NCI-H446 treated with DMSO at 0.1 percent for 48 hours (cell line): ENCODE measurements at regions not wholly inside any gene's neighbourhood (a gene's known extent, or its start where the extent isn't known, plus 50 kb on each side); places are given as distances from the start of the nearest gene placed in this dataset.

Source experiments
- DNase-seq: peaks from one replicate; lab custom pipeline; 2025; lab: John Stamatoyannopoulos, UW

GRCh38 chr20:63128367-63128766, 87.6 kb downstream of the YTHDF1 start:
- DNase-seq, result no peak

DNA sequence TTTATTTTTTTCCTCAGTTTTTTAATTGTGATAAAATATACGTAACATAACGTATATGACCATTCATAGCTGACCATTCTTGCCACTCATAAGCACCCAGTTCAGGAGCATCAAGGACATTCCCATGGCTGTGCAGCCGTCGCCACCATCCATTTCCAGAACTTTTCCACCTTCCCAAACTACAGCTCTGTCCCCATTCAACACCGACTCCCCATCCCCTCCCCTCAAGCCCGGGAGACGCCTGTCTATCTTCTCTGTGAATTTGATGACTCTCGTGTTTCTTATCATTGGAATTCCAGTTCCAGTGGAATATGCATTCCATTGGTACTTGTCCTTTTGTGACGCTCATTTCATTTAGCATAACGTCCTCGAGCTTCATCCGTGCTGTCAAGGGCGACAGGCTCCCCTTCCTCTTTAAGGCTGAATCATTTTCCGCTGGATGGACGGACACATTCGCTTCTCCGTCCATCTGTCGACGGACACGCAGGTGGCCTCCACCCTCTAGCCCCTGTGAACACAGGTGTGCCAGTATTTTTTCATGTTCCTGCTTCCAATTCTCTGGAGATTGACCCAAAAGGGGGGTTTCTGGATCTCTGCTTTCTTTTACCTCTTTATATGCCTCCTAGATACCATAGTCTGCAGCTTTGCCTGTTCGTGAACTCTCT, 88.1 kb downstream of the YTHDF1 start:
- no peak for DNase-seq

- DNase-seq, result no peak
These were observed 88.8 kb downstream of the YTHDF1 start for GRCh38 chr20:63126876-63127699.

GRCh38 chr20:63125838-63126601, 89.9 kb downstream of the YTHDF1 start:
- DNase-seq, result no peak

DNA sequence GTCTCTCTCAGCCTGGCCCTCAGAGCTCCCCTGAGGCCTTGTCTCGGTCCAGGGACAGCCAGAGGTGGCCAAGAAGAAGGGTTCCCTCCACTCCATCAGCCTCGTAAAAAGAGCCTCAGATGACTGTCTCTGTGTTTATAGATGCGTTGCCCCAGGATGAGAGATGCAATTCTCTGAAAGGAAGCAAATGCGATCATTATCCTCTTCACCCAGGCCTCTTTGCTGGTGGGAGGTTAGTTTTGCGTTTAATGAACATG, 90.4 kb downstream of the YTHDF1 start:
- DNase-seq, result no peak

GRCh38 chr20:63124782-63125580, 91.0 kb downstream of the YTHDF1 start:
- DNase-seq, result no peak

DNA sequence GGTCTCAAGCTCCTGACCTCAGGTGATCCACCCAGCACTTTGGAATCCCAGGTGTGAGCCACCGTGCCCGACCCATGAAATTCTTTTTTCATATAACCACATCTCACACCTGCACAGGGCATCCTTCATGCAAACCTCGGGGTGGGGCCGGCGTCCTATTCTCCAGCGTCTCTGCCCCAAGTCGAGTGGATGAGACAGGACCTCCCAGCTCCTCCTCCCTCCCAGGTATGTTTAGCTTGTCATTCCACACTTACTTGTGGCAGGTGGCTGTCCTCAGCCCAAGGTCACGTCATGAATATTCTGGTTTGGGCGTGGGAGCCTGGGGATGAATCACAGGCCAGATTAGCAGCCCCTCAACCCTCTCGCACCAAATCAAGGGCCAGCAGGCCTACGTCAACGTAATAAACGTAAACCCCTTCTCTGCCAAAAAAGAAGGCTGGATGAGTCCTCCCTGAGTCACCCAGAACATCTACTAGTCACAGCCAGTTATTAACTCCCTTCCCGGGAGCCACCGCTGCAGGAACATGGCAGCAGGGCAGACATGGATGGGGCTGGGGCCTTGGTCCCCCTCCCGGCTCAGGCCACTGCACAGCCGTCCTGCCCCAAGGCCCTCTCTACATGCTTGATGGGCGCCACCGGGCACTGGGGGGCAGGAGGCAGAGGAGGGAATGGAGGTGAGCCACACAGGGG, 91.7 kb downstream of the YTHDF1 start:
- no peak for DNase-seq

DNA sequence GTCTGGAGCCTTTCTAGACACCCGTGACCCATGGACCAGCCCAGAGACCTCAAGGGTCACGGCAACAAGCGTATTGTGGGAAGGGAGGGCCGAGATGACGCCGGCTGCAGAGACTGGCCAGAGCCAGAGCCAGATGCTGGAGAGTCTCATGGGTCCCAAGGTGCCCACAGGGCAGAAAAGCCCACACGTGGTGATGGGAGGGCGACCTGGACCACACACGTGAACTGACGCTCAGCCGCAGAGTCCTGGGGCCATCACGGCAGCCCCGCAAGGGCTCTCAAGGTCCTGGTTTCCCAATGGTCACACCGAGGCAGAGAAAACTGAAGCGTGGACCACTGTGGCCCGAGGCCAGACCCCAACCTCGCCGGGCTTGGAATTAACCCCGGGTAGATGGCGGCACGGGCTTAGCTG, 92.6 kb downstream of the YTHDF1 start:
- no peak for DNase-seq

DNA sequence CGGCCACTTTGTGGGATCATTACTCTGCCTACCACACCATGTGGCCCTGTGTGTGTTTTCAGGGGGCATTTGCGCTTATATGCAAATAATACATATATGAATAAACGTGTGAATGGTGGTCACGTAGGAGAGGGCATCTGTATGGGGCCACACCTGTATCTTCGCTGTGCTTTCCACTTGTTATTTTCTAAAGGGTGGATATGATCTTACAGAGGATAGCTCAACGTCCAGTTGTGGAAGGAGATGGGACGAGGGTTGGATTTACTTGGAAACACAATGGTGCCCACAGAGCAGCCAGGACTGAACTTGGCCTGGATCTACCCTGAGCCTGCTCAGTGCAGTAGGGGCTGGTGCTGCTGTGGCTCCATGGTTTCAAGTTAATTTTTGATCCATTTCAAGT, 93.3 kb downstream of the YTHDF1 start:
- no peak for DNase-seq

- DNase-seq, result no peak
These were observed 94.1 kb downstream of the YTHDF1 start for GRCh38 chr20:63121749-63122405.

DNA sequence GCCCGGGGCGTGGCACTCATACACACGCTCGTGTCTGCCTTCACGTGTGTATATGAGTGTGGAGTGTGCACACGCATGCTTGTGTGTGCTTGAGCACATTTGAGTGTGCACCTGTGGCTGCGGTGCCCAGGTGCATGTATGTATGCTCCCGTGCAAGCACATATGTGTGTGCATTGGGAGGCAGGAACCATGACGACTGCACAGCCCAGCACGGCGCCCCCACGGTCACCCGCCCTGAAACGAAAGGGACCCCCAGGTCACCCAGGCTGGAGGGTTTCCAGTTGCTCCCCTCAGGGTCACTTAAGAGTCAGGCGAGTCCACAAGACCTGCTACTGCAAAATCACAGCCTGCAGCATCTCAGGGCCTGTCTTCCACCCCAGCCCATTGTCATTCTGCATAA, 94.7 kb downstream of the YTHDF1 start:
- DNase-seq, result no peak

- no peak for DNase-seq
These were observed 95.2 kb downstream of the YTHDF1 start for GRCh38 chr20:63120808-63121090.

GRCh38 chr20:63119963-63120807, 95.7 kb downstream of the YTHDF1 start:
- no peak for DNase-seq

DNA sequence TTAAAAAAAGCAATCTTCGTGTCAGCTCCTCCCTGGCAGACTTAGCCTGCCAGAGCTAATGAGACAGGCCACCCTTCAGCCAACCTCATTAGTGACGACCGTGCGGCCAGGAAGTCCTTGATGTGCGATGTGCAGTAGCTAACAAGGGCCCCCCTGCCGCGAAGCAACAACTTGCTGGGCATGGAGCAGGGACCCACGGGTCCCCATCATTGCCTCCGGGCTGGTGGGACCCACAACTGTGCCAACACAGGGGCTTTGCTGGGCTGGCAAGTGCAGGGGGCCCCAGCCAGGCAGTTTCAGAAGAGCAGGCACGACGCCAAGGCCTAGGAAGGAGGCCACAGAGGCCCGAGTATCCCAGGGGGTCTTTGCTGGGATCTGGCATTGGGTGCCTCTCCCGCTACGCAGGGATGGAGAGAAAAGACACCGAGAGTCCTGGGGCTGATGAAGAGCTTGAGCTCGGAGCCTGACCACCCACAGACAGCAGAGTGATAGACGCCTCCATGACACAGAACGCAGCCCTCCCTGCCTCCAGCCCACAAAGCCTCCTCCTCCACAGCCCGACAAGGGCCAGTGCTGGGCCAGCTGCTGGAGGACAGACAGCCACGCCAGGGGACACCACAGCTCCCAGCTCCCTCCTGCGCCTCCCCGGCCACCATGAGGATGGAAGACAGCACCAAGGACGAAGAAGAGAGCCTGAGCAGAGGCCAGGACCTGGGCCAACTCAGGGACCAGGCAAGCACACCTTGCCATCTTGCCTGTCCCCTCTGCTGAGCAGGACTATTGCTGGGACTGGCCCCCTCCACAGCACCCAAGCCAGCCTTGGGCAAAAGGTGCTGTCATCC, 96.6 kb downstream of the YTHDF1 start:
- no peak for DNase-seq

DNA sequence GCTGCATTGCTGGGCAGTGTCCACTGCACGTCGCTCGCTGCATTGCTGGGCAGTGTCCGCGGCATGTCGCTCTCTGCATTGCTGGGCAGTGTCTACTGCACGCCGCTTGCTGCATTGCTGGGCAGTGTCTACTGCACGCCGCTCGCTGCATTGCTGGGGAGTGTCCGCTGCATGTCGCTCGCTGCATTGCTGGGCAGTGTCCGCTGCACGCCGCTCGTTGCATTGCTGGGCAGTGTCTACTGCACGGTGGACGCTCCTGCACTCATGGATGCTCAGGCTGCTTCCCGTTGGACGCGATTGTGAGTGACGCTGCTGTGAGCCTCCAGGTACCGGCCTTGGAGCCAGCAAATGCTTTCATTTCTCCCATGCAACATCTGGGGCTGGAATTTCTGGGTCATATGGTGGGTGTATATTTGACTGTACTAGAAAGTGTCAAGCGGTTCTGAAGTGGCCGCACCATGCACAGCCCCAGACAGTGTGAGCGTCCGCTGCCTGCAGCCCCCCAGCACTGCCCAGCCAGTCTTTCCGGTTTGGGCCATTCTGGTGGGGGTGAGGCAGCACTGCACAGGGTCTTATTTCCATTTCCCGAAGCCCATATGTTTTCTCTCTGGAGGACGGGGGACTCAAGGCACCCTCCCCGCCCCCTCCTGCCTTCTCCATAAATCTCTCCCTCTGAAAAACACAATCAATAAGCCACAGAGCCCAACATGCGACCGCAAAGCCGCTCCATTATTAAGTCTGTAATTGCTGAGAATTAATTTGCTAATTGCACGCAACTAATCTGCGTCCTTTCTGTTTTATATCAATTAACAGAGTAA, 97.4 kb downstream of the YTHDF1 start:
- DNase-seq, result no peak

DNA sequence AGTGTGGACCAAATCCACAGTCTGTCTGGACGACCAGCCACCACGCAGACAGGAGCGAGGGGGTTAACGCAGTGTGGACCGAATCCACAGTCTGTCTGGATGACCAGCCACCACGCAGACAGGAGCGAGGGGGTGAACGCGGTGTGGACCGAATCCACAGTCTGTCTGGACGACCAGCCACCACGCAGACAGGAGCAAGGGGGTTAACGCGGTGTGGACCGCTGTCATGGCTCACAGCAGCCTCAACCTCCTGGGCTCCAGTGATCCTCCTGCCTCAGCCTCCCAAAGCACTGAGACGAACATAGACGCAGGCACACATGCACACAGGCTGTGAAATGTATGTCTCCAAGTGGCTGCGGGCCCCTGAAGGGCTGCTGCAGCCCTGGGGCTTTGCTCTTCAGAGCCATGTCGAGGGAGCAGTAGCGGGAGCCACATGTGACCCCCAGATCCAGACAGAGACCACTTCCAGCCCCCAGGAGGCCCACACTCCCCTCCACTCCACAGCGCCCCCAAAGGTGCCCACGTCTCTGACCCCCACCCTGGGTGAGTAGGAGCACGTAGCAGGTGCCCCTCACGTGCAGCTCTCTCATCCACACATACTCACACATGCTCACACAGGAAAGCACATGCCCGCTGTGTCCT, 98.1 kb downstream of the YTHDF1 start:
- DNase-seq, result no peak

- no peak for DNase-seq
These were observed 98.8 kb downstream of the YTHDF1 start for GRCh38 chr20:63117151-63117550.

DNA sequence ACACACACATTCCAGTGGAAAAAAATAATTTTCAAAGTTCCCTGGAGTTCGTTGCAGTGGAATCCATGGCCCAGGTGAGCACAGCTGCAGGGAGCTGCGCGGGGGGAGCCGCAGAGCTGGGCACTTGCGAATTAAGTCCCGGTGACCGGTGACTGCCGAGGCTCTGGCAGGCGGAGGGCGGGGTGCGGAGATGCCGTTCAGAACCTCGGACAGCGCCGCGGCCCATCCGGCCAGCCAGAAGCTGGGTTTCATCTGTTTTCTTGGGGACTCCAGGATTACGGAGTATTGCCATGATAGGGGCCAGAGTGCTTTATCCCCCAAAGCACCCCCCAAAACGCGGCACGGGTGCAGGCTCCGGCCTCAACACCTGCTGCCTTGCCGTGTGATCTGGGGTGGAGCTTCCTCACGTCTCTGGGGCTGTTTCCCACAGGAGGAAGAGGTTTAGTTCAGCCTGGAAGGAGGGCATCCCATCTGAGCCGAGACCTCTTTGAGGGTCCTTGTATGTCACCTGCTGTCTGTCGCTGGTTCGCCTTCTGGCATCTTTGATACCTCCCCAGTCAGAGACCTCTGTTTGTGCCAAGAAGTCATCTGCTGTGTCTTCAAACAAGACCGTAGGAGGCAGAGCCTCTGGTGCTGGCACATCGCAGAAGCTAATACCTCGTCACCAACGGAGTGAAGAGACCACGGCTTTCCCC, 99.4 kb downstream of the YTHDF1 start:
- DNase-seq, result no peak
